ENCODE measurements at regions not wholly inside any gene's neighbourhood (a gene's known extent, or its start where the extent isn't known, plus 50 kb on each side); places are given as distances from the start of the nearest gene placed in this dataset.
A peak's percentile ranks its signal among the peaks of the same experiment; 100 is the strongest.
"Not testable (repeated sequence)": the region's sequence is repeated elsewhere in the genome, so short reads cannot be mapped to it uniquely, and the experiment has no call there.

GRCh38 chr14:56351861-56352260, 227.7 kb upstream of the TMEM260 start:
- DNase-seq, result no peak

- DNase-seq, result no peak
These were observed 226.6 kb upstream of the TMEM260 start for GRCh38 chr14:56352999-56353398.

GRCh38 chr14:56357428-56357827, 222.2 kb upstream of the TMEM260 start:
- DNase-seq, result no peak

GRCh38 chr14:56358275-56358674, 221.3 kb upstream of the TMEM260 start:
- peak; percentile 4 for DNase-seq

GRCh38 chr14:56358851-56359614, 220.6 kb upstream of the TMEM260 start:
- DNase-seq, result peak; percentile 51

GRCh38 chr14:56365663-56366062, 213.9 kb upstream of the TMEM260 start:
- DNase-seq, result not testable (repeated sequence)

GRCh38 chr14:56367416-56367815, 212.2 kb upstream of the TMEM260 start:
- DNase-seq, result no peak

- DNase-seq, result no peak
These were observed 207.9 kb upstream of the TMEM260 start for GRCh38 chr14:56371737-56372136.

GRCh38 chr14:56374421-56374820, 205.2 kb upstream of the TMEM260 start:
- no peak for DNase-seq

GRCh38 chr14:56378046-56378445, 201.6 kb upstream of the TMEM260 start:
- no peak for DNase-seq

GRCh38 chr14:56378475-56378877, 201.1 kb upstream of the TMEM260 start:
- DNase-seq, result no peak

- DNase-seq, result no peak
These were observed 199.6 kb upstream of the TMEM260 start for GRCh38 chr14:56379956-56380355.

- no peak for DNase-seq
These were observed 193.6 kb upstream of the TMEM260 start for GRCh38 chr14:56386024-56386423.

- no peak for DNase-seq
These were observed 188.7 kb upstream of the TMEM260 start for GRCh38 chr14:56390859-56391258.

GRCh38 chr14:56394826-56395530, 184.6 kb upstream of the TMEM260 start:
- no peak for DNase-seq

GRCh38 chr14:56400109-56400825, 179.3 kb upstream of the TMEM260 start:
- no peak for DNase-seq

- DNase-seq, result no peak
These were observed 166.8 kb upstream of the TMEM260 start for GRCh38 chr14:56412468-56413434.

- DNase-seq, result no peak
These were observed 165.9 kb upstream of the TMEM260 start for GRCh38 chr14:56413721-56414120.

GRCh38 chr14:56414236-56414635, 165.4 kb upstream of the TMEM260 start:
- DNase-seq, result no peak

- no peak for DNase-seq
These were observed 163.4 kb upstream of the TMEM260 start for GRCh38 chr14:56416213-56416612.

- no peak for DNase-seq
These were observed 162.4 kb upstream of the TMEM260 start for GRCh38 chr14:56417173-56417572.

- DNase-seq, result no peak
These were observed 159.8 kb upstream of the TMEM260 start for GRCh38 chr14:56419750-56420149.

GRCh38 chr14:56422221-56422620, 157.4 kb upstream of the TMEM260 start:
- no peak for DNase-seq
